ENCODE measurements at regions not wholly inside any gene's neighbourhood (a gene's known extent, or its start where the extent isn't known, plus 50 kb on each side); places are given as distances from the start of the nearest gene placed in this dataset.
A peak's percentile ranks its signal among the peaks of the same experiment; 100 is the strongest.
"Not testable (repeated sequence)": the region's sequence is repeated elsewhere in the genome, so short reads cannot be mapped to it uniquely, and the experiment has no call there.

DNA sequence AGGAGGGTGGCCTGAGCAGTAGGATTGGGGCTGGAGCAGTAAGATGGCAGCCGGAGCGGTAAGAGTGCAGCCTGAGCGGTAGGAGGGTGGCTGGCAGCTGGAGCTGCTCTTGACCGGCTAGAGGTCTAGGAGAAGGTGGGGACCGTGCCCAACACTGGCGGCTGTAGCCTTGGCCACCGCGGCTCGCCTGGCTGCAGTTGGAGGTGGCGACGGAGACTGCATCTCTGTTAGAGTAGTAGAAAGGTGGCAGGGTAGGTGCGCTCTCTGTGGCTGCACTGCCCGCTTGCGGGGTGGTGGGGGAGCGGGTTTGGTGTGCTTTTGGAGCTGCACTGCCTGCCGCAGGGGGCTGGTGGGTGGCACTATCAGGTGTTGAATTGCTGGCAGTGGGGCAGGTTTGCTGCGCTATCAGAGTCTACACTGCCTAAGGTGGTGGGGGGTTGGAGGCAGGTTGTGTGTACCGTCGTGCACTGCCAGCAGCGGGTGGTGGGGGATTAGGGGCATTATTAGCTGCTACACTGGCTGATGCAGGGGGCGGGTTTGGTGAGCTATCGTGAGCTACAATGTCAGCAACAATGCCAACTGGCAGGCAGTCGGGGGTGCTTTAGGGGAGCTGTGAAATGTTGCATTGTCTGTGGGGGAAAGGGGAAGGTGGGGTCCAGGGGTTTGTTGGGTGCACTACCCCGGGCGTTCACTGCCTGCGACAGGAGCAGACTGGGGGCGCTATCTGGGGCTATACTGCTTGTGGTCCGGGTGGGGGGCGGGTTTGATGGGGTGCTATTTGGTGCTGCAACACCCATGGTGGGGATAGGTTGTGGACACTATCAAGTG lies 4461.3 kb upstream of the OR11H1 start:
- peak overlapping the region; percentile 58 for H3K4me3 ChIP-seq (ENCODE audit: low read depth, low read length)
- no peak for TF ChIP-seq CTCF (IDR thresholded peaks at IDR 0.05; ENCODE audit: control insufficient read depth, extremely low read depth, insufficient read depth)

GRCh38 chr22:11067286-11067871 lies 4460.6 kb upstream of the OR11H1 start:
- H3K4me3 ChIP-seq (ENCODE audit: low read depth, low read length), result peak overlapping the region; percentile 58
- DNase-seq (ENCODE audit: low read depth), result not testable (repeated sequence)

More for the DNA sequence above, 4461.3 kb upstream of the OR11H1 start:
- DNase-seq (ENCODE audit: low read depth), result no peak

- peak overlapping the region; percentile 58 for H3K4me3 ChIP-seq (ENCODE audit: low read depth, low read length)
- DNase-seq (ENCODE audit: low read depth), result not testable (repeated sequence)
Measured at GRCh38 chr22:11067937-11068336, 4460.1 kb upstream of the OR11H1 start.

- DNase-seq (ENCODE audit: low read depth); H3K4me3 ChIP-seq (ENCODE audit: low read depth, low read length): not testable (repeated sequence)
Measured at GRCh38 chr22:11068406-11068805, 4459.6 kb upstream of the OR11H1 start.
